B cell (primary cell): ENCODE measurements at regions not wholly inside any gene's neighbourhood (a gene's known extent, or its start where the extent isn't known, plus 50 kb on each side); places are given as distances from the start of the nearest gene placed in this dataset.

Experiments
- EZH2 ChIP-seq: IDR thresholded peaks from 2 replicates; pipeline ENCODE4 v1.6.1; 2012; ENCODE audit warnings: borderline replicate concordance, low read depth, mild to moderate bottlenecking, moderate library complexity, low read length; ENCODE audit not compliant: insufficient read depth, poor library complexity, severe bottlenecking
- TF ChIP-seq, protein P1 (sequence below): fragments of 200-600 bp; IDR thresholded peaks from one replicate; pipeline ENCODE4 v1.8.0; 2022; ENCODE audit warnings: antibody characterized with exemption, mild to moderate bottlenecking

GRCh38 chr14:86530457-86530856 is 1000.5 kb downstream of the FLRT2 start:
- TF ChIP-seq, protein P1, sequence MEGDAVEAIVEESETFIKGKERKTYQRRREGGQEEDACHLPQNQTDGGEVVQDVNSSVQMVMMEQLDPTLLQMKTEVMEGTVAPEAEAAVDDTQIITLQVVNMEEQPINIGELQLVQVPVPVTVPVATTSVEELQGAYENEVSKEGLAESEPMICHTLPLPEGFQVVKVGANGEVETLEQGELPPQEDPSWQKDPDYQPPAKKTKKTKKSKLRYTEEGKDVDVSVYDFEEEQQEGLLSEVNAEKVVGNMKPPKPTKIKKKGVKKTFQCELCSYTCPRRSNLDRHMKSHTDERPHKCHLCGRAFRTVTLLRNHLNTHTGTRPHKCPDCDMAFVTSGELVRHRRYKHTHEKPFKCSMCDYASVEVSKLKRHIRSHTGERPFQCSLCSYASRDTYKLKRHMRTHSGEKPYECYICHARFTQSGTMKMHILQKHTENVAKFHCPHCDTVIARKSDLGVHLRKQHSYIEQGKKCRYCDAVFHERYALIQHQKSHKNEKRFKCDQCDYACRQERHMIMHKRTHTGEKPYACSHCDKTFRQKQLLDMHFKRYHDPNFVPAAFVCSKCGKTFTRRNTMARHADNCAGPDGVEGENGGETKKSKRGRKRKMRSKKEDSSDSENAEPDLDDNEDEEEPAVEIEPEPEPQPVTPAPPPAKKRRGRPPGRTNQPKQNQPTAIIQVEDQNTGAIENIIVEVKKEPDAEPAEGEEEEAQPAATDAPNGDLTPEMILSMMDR: no peak
- TF ChIP-seq EZH2: no peak
